ENCODE measurements at regions not wholly inside any gene's neighbourhood (a gene's known extent, or its start where the extent isn't known, plus 50 kb on each side); places are given as distances from the start of the nearest gene placed in this dataset.

DNA sequence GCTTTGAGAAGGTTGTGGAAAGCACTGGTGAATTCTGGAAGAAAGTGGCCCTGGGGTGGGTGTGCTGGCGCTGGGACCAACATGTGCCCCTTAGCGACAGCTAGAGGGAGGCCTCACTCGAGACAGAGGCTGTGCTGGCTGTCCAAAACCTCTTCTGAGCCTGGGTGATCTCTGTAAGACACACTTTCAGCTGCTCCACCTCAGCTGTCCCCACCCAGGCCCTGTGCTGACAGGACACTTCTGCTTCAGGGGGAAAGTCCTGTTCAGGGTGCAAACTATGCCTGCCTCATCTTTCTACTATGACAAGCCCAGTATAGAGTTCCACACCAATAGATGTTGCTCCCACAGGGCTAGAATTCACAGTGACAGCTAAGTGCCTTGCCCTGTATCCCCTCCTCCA, 426.4 kb downstream of the MED10 start:
- no peak for TF ChIP-seq CREB1 (IDR thresholded peaks at IDR 0.05; ENCODE audit: low read depth)
- no peak for TF ChIP-seq TCF12 (IDR thresholded peaks at IDR 0.05; ENCODE audit: low read depth)
- TF ChIP-seq ZBTB7A (IDR thresholded peaks at IDR 0.05; ENCODE audit: low read depth) = no peak
- no peak for TF ChIP-seq EP300 (IDR thresholded peaks at IDR 0.05; ENCODE audit: borderline replicate concordance)

DNA sequence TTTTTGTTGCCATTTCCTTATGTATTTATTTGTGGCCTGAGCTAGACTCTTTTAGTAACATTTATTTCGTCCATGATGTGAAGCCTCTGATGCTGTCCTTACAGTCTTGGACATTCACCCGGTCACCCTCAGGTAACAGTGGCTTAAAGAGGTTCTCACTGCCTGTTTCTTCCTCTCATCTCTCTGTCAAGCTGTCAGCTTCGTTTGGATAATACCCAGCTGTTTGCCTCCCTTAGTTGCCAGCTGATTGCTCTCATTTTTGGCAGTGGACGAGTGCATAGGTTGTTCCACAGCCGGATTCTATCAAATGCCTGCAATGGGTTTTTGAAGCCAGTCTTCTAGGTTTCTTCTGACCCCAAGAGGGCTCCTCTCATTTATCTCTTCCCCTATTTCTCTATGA, 427.7 kb downstream of the MED10 start:
- TF ChIP-seq YY1 (IDR thresholded peaks at IDR 0.05; ENCODE audit: low read depth) (no peak), ZBTB7A (IDR thresholded peaks at IDR 0.05; ENCODE audit: low read depth) (no peak), FOXM1 (IDR thresholded peaks at IDR 0.05; ENCODE audit: borderline replicate concordance, low read depth) (no peak), TAF1 (IDR thresholded peaks at IDR 0.05; ENCODE audit: low read depth) (no peak), EGR1 (IDR thresholded peaks at IDR 0.05) (no peak), CREB1 (IDR thresholded peaks at IDR 0.05; ENCODE audit: low read depth) (no peak), RAD21 (IDR thresholded peaks at IDR 0.05; ENCODE audit: low read depth) (no peak), TCF12 (IDR thresholded peaks at IDR 0.05; ENCODE audit: low read depth) (no peak), EP300 (IDR thresholded peaks at IDR 0.05; ENCODE audit: borderline replicate concordance) (no peak), NFIC (IDR thresholded peaks at IDR 0.05) (no peak)
- TF ChIP-seq, protein P1, sequence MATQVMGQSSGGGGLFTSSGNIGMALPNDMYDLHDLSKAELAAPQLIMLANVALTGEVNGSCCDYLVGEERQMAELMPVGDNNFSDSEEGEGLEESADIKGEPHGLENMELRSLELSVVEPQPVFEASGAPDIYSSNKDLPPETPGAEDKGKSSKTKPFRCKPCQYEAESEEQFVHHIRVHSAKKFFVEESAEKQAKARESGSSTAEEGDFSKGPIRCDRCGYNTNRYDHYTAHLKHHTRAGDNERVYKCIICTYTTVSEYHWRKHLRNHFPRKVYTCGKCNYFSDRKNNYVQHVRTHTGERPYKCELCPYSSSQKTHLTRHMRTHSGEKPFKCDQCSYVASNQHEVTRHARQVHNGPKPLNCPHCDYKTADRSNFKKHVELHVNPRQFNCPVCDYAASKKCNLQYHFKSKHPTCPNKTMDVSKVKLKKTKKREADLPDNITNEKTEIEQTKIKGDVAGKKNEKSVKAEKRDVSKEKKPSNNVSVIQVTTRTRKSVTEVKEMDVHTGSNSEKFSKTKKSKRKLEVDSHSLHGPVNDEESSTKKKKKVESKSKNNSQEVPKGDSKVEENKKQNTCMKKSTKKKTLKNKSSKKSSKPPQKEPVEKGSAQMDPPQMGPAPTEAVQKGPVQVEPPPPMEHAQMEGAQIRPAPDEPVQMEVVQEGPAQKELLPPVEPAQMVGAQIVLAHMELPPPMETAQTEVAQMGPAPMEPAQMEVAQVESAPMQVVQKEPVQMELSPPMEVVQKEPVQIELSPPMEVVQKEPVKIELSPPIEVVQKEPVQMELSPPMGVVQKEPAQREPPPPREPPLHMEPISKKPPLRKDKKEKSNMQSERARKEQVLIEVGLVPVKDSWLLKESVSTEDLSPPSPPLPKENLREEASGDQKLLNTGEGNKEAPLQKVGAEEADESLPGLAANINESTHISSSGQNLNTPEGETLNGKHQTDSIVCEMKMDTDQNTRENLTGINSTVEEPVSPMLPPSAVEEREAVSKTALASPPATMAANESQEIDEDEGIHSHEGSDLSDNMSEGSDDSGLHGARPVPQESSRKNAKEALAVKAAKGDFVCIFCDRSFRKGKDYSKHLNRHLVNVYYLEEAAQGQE (IDR thresholded peaks at IDR 0.05; ENCODE audit: low read depth) = no peak

DNA sequence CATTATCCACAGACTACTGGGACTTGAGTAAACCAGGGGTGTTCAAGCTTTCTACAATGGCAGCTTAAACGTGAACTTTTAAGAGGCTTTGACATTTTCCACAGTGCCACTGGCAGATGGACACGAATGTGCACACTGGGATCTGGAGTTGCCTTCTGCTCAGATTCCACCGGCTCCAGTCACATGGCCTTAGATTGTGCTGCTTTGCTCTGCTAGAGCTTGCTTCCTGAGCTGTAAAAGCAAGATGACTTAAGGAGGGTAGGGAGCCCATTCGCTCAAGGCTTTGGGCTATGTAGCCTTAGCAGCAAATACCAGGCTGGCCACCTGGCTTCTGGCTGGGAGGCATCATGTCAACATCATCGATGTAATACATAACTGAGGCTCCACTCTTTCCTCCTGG, 436.9 kb downstream of the MED10 start:
- TF ChIP-seq TCF12 (IDR thresholded peaks at IDR 0.05; ENCODE audit: low read depth) (no peak), TAF1 (IDR thresholded peaks at IDR 0.05; ENCODE audit: low read depth) (no peak), ZBTB7A (IDR thresholded peaks at IDR 0.05; ENCODE audit: low read depth) (no peak), CEBPB (IDR thresholded peaks at IDR 0.05) (no peak), RAD21 (IDR thresholded peaks at IDR 0.05; ENCODE audit: low read depth) (no peak), YY1 (IDR thresholded peaks at IDR 0.05; ENCODE audit: low read depth) (no peak), EP300 (IDR thresholded peaks at IDR 0.05; ENCODE audit: borderline replicate concordance) (no peak), EGR1 (IDR thresholded peaks at IDR 0.05) (no peak), TEAD4 (IDR thresholded peaks at IDR 0.05) (no peak), CREB1 (IDR thresholded peaks at IDR 0.05; ENCODE audit: low read depth) (no peak), FOXM1 (IDR thresholded peaks at IDR 0.05; ENCODE audit: borderline replicate concordance, low read depth) (no peak), NFIC (IDR thresholded peaks at IDR 0.05) (no peak)
- TF ChIP-seq, protein P2, sequence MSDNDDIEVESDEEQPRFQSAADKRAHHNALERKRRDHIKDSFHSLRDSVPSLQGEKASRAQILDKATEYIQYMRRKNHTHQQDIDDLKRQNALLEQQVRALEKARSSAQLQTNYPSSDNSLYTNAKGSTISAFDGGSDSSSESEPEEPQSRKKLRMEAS (IDR thresholded peaks at IDR 0.05) = no peak
- TF ChIP-seq, protein P3, sequence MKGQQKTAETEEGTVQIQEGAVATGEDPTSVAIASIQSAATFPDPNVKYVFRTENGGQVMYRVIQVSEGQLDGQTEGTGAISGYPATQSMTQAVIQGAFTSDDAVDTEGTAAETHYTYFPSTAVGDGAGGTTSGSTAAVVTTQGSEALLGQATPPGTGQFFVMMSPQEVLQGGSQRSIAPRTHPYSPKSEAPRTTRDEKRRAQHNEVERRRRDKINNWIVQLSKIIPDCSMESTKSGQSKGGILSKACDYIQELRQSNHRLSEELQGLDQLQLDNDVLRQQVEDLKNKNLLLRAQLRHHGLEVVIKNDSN (IDR thresholded peaks at IDR 0.05) = no peak
- TF ChIP-seq, protein P1 (IDR thresholded peaks at IDR 0.05; ENCODE audit: low read depth) = no peak

DNA sequence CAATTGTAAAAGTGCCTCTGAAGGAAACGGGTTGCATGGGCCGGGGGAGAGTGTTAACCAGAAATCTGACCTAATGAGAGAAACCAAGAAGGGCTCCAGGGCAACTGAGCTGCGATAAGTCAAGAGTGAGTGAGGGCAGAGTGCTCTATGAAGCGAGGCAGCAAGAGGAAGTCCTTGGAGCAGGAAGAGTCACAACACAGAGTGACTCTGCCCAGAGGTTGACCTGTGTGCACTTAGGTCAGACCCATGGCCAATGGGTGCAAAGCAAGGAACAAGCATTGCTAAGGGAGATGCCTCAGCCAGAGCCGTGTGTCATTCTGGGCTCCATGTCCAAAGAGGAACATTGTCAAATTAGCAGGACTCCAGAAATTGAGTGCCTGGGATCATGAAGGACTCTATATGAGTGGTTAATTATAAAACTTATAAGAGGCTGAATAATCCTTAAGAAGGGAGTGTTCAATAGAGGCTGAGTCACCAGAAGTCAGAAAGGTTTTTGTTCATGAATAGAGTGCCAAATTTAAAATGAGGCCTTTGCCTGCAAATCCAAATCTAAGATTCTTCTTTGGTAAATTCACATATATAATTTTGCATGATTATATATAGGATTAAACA, 438.5 kb downstream of the MED10 start:
- TF ChIP-seq RAD21 (IDR thresholded peaks at IDR 0.05; ENCODE audit: low read depth) = no peak
- TF ChIP-seq EGR1 (IDR thresholded peaks at IDR 0.05) = no peak
- no peak for TF ChIP-seq TAF1 (IDR thresholded peaks at IDR 0.05; ENCODE audit: low read depth)
- TF ChIP-seq, protein P2 (IDR thresholded peaks at IDR 0.05) = no peak
- TF ChIP-seq, protein P1 (IDR thresholded peaks at IDR 0.05; ENCODE audit: low read depth) = no peak
- TF ChIP-seq NFIC (IDR thresholded peaks at IDR 0.05) = no peak
- TF ChIP-seq TCF12 (IDR thresholded peaks at IDR 0.05; ENCODE audit: low read depth) = no peak
- no peak for TF ChIP-seq YY1 (IDR thresholded peaks at IDR 0.05; ENCODE audit: low read depth)
- no peak for TF ChIP-seq FOXM1 (IDR thresholded peaks at IDR 0.05; ENCODE audit: borderline replicate concordance, low read depth)
- no peak for TF ChIP-seq ZBTB7A (IDR thresholded peaks at IDR 0.05; ENCODE audit: low read depth)
- no peak for TF ChIP-seq TEAD4 (IDR thresholded peaks at IDR 0.05)
- TF ChIP-seq CREB1 (IDR thresholded peaks at IDR 0.05; ENCODE audit: low read depth) = no peak
- no peak for TF ChIP-seq CEBPB (IDR thresholded peaks at IDR 0.05)
- no peak for TF ChIP-seq EP300 (IDR thresholded peaks at IDR 0.05; ENCODE audit: borderline replicate concordance)
- TF ChIP-seq, protein P3 (IDR thresholded peaks at IDR 0.05) = no peak
